ENCODE measurements at regions not wholly inside any gene's neighbourhood (a gene's known extent, or its start where the extent isn't known, plus 50 kb on each side); places are given as distances from the start of the nearest gene placed in this dataset.

DNA sequence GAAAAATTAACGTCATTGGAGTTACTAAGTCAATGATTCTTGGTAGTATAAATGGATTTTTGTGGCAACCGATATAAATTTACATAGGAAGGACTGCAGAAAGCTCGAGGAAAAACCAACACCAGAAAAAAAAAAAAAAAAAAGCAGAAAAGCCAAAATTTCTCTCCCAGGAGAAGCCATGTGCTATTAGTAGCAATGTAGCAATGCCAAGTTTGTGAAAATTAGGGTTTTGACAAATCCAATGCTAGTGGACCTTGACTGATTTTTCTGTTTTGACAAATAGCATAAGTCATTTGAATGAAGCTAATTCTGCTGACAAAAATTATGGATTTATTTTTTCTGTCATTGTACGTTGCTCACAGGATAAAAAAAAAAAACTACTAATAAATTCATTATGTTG is 1561.9 kb downstream of the MRPL39 start:
- no peak for DNase-seq

DNA sequence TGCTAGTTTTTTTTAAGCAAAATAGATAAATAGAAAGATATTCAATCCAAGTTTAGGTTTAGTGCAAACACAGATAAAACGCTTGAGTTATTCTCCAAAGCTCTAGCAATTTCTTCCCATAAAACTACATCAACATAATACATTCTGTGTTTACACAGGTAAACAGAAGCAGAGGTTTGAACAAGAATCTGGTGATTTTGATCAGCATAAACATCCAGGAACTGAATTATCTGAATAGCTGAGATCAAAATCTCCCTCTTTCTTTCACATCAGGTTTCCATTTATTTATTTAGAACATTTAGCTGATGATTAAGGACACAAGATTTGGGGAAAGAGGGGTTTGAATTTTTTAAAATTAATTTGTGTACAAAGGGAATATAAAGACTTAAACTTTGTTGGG is 1564.6 kb downstream of the MRPL39 start:
- DNase-seq = no peak

DNA sequence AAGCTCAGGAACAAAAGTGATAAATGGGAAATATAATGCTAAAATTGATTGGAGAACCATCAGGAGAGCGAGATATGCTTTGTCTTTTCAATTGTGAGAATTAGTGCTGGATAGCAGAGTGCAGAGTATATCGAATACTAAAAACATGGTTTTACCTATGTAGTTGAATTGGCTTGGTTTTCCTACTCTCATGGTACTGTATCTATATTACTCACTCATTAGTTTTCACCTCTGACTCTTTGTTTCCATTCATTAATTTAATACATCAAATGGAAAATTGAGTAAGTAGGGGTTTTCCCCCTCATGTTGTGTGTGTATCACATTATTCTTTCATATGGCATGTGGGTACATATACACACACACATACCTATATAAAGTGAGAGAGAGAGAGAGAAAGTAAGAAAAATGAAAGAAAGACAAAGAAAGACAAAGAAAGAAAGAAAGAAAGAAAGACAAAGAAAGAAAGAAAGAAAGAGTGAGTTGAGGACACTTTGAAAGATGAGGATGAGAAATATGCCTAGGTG is 1574.5 kb downstream of the MRPL39 start:
- DNase-seq = no peak

DNA sequence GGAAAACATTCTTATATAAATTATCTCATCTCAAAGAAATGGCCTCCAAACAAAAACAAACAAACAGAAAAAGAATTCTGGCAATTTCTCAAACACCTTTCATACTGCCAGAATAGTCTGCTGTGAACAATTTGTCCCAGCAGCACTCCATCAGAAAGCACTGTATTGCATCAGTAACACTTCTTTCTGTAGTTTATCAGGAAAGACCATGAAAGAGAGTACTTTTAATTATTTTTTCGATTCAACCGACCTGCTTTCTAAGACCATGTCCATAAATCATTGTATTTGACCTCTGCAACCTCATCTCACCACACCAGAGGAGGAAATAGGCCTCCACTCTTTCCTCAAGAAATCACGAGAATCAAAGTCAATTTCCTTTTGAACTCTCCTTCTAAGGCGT is 1579.9 kb downstream of the MRPL39 start:
- DNase-seq = no peak

DNA sequence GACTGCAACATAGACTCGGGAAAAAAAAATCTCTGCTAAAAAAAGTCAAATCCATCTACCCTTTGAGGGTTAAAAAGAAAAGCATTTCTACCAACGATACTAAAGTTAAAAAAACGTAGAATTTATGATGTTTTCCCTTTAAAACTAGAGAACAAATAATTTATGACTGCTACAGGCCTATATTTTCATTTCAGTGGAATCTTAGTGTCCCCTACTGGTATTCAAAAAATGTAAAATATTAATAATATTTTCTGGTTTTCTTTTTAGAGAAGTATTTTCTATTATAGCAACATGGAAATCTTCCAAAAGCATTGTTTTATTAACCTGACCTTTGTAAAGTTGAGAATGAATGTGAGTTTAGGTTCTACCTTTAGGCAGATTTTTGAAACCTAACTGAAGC is 1582.2 kb downstream of the MRPL39 start:
- DNase-seq = no peak

DNA sequence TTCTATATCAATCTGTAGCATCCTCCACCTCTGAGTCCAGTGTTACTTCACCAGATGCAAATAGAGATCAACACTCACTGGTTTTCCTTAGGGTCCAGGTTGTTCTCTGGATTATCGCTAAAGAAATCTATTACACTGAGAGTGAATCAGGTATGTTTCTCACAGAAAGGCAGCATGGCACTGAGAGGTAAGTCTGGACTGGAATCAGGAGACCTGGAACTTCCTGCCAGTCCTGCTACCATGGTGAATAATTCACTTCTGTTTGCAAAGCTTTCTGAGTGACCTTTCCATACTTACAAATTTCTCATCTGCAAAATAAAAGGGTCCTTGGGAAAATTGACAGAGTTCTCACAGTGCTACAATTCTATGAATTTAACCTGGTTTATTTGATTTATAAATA is 1583.3 kb downstream of the MRPL39 start:
- no peak for DNase-seq

DNA sequence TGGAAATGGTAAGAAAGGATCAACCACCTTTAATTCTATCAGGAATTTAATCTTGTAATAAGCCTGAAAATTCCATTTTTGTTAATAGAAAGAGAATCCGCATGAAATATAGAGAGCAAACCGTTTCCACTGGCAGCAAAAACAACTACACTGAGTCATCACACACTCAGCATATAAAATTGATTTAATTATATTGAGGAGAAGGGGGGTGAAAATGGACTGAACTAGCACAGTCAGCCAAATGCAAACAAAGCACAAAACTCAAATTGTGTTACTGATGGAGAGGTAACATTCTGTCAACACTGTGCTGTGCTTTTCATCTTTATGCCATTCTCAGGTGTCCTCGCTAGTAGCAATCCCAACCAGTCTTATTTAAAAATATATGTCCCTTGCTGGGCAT is 1583.9 kb downstream of the MRPL39 start:
- DNase-seq = no peak

DNA sequence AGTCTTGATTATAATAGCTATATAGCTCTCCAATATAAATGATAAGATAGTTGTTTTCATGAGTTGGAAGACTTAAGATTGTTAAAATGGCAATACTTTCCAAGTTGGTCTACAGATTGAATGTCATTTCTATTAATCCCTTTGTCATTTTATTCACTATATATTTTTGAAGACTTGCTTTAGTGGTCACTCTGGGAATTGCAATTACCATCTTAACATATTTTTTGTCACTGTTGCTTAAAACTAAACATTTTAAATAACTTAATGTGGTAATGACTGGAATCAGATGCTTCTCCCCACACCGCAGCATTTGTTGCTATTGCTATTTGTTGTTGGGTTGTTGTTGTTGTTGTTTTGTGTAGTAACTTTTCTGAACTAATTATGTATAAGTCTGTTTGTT is 1592.9 kb downstream of the MRPL39 start:
- no peak for DNase-seq

DNA sequence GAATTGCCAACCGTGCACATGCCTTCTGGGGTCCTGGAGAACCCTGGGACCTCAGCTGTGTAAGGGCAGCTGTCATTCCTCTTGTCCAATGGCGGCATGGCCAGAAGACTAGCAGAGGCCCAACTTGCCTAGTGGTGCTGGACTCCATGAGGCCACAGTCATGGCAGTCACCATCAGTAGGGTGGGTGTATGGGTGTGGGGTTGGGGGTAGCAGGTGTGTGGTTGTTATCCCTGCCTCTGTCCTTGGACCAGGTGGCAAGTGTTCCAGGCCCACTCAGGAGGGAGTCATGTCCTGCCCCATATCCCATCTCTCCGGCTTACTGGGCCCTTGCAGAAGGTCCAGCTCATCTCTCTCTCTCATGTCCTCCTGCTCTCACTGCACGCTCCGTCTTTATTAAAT is 1596.2 kb downstream of the MRPL39 start:
- DNase-seq = no peak

DNA sequence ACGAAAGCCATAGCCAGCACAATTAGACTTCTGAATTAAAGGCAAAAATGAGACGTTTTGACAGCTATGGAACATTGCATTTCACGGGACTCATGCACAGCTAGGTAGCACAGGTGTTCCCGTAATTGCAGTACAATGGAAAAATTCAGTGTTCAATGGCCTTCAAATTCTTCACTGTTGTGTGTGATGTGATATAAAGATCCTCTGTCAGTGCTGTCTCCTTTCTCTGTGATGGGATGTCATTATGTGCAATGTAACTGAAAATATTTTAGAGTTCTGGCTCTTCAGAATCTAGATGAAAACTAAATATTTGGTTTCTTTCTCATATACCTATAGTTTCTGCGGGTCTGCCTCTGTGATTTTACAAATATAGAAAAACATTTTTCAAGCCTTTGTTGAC is 1599.7 kb downstream of the MRPL39 start:
- DNase-seq = no peak

DNA sequence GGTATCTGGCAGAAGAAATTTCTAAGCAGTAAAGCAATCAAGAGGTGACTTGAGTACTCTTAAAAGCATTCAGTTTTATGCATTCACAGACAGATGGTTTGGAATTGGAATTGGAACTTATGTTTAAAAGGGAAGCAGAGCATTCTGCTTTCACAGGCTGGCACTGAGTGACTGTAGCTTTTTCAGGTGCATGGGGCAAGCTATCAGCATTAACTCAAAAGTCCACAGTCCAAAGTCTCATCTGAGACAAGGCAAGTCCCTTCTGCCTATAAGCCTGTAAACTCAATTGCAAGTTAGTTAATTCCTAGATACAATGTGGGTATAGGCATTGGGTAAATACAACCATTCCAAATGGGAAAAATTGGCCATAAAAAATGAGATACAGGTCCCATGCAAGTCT is 1620.3 kb downstream of the MRPL39 start:
- DNase-seq = no peak

DNA sequence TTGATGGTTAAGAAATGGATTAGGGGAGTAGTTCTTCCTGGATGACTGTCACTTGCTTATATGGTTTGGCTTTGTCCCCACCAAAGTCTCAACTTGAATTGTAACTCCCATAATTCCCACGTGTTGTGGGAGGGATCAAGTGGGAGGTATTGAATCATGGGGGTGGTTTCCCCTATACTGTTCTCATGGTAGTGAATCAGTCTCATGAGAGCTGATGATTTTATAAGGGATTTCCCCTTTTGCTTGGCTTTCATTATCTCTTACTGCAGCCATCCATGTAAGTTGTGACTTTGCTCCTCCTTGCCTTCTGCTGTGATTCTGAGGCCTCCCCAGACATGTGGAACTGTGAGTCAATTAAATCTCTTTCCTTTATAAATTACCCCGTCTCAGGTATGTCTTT is 1621.1 kb downstream of the MRPL39 start:
- DNase-seq = no peak

DNA sequence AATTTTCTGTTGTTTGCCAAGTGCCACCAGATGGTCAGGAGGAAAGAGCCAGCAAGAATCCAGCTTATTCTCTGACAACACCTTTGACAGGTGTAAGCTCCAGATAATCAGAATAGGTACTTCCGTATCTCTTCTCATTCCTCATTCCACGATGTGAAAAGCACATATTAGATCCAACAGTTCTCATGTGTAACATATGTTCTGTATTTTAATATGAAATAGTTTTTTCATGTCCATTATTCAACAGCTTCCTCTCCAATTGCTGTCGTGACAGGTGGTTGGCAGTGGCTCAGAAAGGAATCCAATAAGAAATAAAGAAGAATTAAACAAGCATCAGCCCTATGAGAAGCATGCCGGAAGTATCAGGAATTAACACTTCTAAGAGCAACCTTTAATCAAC is 1624.7 kb downstream of the MRPL39 start:
- DNase-seq = no peak

DNA sequence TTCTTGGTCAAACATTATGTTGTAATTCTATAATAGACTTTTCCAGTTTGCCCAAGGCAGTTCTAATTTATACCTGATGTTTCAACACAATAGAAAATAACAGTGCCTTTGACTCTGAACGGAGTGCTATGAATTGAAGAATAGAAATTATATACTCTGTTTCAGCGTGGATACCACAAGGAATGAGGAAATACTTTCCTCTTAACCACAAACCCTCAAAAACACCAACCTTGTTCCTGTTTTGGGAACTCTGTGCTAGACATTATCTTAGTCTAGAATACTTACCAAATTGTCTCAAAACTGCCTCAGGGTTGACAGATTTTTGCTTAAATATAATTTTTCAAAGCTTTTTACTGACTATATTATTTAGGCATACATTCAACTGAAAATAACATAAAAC is 1629.3 kb downstream of the MRPL39 start:
- DNase-seq = no peak

DNA sequence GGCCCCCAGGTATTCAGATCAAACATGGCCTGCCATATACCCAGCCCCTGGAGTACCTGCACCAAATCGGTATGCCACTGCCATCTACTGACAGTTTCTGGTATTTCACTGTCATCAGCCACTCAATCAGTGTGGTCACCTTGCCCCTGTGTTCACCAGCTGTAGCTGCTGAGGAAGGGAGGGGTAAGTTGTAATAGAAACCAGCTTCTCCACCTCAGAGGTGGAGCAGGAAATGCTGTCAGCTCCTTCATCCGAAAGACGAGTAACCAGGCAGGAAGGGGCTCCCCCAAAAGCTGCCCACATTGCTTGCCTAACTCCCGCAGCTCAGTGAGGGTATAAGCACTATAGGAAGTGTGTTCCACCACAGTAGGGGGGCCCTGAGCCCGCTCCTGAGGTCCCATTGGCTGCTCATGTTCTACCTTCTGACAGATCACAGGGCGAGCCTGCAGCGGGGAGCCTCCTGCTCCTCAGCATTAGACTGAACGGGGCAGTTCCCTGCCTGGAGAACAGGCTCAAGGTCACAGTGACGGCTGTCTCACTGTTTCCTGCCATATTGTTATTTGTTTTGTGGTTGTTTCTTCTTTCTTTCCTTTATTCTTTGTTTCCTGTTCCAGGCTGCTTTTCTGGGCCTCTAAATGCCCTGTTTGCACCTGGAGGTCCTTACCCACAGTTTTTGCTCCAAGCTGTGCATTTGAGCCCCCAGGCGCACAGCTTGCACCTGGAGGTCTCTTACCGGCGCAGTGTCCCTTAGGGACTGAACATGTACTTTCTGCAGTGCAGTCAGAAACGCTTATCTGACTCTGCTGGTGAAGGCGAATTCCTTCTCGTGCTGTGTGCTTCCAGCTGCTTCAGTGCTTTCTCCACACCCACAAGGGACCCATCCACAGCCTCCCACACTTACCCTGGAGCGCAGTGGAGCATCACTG is 1638.3 kb downstream of the MRPL39 start:
- peak; percentile 11 to 31 (median 18) for DNase-seq

DNA sequence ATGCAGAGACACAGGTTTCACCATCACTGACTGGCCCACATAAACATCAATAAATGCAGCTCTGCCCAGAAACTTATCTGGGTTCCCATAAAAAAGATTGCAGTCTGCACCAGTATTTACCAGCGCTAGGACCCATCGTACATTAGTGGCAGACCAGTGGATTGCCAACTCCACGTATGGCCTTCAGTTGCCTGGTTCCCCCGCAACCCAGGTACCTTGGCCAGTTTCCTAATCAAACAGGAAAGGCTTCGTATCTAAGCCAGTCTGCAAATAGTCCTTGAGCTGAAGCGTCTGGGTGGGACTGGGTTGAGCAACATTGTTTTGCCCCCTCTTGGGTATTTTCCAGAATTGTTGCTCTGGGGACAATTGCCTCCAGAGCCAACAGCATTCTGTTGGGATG is 1639.3 kb downstream of the MRPL39 start:
- no peak for DNase-seq

DNA sequence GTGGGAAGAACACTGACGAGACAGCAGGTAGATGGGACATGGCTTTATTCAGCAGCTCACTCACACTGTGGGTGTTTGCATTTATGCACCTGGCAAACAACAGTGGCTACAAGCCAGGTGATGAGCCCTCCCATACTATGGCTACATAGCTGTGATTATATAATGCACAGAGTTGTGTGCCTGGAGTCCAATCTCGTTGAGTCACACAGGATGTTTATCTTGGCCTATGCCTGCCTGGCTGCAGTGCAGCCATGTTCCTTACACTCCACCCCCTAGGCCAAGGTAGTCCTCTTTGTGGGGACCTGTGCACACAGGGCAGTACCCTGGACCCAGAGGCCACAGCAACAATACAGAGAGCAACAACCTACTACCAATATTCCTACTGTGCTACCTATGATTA is 1643.8 kb downstream of the MRPL39 start:
- no peak for DNase-seq

DNA sequence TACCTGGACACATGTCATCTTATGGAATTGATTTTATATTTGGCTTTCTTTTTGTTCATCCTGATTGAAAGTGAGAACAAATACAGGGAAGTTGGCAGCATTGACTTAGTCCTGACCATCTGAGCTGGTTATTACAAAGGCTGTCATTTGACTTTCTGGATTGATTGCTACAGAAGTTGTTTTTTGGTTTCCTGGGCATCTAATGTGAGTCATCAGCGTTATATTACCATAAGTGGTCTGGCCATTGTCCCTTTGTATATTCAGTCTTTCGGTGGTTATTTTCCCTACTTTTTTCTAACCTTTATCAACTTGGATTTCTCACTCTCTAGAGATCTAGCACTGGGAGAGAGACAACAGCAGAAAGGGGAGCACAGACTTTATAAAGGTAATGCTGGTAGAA is 1646.5 kb downstream of the MRPL39 start:
- DNase-seq = no peak

DNA sequence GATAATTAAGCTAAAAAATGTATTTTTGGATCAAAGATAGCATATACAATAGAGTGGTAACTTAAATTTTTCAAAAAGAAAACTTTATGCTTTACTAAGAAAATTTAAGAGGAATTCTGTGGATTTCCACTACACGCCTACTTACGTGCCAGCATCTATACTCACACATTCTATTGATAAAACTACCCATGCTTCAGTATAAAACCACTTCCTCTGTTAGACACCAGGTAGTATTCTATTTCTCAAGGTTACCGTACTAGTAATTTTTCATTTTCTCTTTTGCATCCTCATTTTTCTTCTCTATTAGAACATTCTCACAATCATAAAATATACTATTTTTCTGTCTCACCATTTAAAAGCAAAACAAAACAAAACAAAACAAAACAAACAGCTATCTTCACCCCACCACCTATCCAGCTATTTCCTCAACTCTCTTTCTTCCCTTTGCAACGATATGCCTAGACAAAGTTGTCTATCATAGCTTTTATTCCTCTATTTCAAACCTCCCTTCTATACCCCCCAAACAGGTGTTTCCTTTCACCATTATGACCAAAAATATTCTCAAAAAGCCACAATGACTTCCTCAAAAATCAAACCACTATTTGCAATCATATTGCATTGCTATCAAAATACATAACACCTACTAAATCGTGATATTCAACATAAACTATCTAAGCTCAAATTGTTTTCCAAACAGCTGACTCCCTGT is 1652.0 kb downstream of the MRPL39 start:
- no peak for DNase-seq

DNA sequence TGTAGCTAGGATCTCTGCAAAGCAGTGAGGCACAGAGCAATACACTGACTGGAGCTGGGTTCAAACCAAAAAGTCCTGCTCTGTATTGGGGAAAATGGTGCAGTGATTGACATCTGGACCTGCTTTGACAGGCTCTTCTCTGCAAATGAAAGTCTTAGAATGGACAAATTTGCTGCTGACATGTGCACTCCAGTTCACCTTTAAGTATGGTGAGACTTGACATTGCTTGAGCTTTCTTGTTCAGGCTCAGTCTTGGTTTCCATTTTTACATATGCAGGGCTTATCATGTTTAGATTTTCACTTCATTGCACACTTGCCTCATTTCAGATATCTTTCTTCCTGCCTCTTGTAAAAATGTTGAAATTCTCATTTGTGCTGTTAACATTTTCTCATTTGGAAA is 1655.0 kb downstream of the MRPL39 start:
- DNase-seq = no peak

DNA sequence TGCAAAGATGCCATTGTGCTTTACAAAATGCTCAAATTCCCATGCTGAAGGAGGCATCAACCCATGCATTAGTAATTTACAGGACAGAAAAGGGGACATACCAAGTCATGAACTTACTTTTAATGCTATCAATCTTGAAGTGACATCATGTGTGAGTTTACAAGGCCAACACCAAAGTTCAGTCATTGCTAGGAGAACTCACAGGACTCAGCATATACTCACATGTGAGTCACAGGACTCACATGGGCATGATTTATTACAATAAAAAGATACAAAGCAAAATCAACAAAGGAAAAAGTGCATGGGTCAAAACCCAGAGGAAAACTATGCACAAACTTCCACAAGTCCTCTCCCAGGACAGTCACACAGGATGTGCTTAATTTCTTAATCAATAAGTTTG is 1656.0 kb downstream of the MRPL39 start:
- DNase-seq = no peak

DNA sequence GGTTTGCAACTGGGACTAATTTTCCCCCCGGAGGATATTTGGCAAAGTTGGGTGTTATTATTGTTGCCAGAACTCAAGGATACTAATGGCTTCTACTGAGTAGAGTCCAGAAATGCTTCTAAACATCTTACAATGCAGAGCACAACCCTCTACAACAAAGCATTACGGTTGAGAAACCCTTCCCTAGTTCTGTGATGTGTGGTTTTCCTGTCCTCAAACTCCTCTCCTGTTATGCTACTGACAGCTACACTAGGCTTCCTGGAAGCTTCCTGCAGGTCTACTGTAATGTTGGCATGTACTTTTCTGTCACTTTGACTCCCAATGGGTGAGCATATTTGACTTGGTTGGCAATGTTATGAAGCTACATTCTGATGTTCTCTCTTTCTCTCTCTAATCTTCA is 1656.9 kb downstream of the MRPL39 start:
- DNase-seq = no peak

DNA sequence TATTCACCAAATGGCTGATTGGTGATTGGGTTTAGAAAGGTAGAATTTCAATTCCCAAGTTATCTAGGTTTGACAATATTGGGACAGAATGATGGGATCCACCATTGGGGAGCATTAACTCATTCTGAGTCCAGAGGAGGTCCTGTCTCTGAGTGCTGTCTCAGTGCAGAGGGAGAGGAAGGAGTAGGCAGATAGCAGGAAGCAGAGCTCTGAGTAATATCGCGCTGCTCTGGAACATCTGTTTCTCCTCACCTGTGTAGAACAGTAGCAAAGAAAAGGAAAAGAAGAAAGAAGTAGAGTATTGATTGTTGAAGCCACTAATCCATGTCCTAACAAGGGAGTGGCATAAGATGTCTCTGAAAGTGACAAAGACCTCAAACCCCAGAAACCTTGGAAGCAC is 1657.8 kb downstream of the MRPL39 start:
- DNase-seq = no peak

DNA sequence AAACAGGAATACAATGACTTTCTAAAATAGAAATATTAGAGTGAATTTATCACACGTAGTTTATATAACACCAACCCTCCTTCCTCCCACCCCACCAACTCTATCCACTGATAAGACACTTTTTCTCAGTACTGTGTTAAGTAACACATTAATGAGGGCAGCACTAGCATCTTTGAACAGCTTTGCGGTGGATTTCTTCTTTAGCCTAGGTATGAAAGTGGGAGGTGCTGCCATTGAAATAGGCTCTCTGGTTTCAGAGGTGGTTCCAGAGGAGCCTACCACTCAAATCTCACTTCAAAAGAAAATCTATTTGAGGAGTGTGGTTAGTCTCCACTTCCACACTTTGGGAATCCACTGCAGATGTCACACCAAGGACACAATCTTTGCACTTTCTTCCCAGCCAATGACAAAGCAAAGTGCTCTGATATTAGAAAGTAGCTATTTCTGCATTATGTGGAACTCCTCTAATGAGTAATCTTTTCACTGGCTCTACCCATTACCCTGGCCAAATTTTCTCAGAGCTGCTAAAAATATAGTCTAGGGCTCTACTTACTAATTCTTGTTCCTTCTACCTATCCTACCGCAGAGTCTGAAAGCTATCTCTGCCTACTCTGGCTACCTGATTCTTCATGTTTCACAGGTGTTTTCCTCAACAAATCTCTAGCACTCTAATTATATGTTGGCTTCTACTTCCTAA is 1667.8 kb downstream of the MRPL39 start:
- no peak for DNase-seq

All from activated naive CD4-positive, alpha-beta T cell (primary cell).